HG03521 (cell line): ENCODE measurements at regions not wholly inside any gene's neighbourhood (a gene's known extent, or its start where the extent isn't known, plus 50 kb on each side); places are given as distances from the start of the nearest gene placed in this dataset.

Experiments
- ATAC-seq: cut with Tn5 transposase; IDR thresholded peaks from one replicate; pipeline ENCODE4 v1.9.1; 2021; ENCODE audit warnings: mild to moderate bottlenecking, moderate library complexity; ENCODE audit not compliant: unreplicated experiment

GRCh38 chr10:78160591-78160990 lies 126.9 kb downstream of the RPS24 start:
- ATAC-seq = no peak

- ATAC-seq = no peak
Measured at GRCh38 chr10:78162853-78163252, 129.2 kb downstream of the RPS24 start.

GRCh38 chr10:78164702-78165101 lies 131.0 kb downstream of the RPS24 start:
- ATAC-seq = no peak

GRCh38 chr10:78165172-78165571 lies 131.5 kb downstream of the RPS24 start:
- no peak for ATAC-seq

GRCh38 chr10:78165617-78166016 lies 132.0 kb downstream of the RPS24 start:
- no peak for ATAC-seq

- ATAC-seq = no peak
Measured at GRCh38 chr10:78166261-78166660, 132.6 kb downstream of the RPS24 start.

- no peak for ATAC-seq
Measured at GRCh38 chr10:78169214-78169613, 135.6 kb downstream of the RPS24 start.

GRCh38 chr10:78170026-78170475 lies 136.4 kb downstream of the RPS24 start:
- ATAC-seq = no peak

- ATAC-seq = no peak
Measured at GRCh38 chr10:78171633-78172400, 138.2 kb downstream of the RPS24 start.

- no peak for ATAC-seq
Measured at GRCh38 chr10:78173360-78174015, 139.8 kb downstream of the RPS24 start.

- ATAC-seq = no peak
Measured at GRCh38 chr10:78175444-78176015, 141.9 kb downstream of the RPS24 start.

- no peak for ATAC-seq
Measured at GRCh38 chr10:78176320-78177317, 143.0 kb downstream of the RPS24 start.

- ATAC-seq = no peak
Measured at GRCh38 chr10:78177491-78178185, 144.0 kb downstream of the RPS24 start.

GRCh38 chr10:78178397-78178796 lies 144.7 kb downstream of the RPS24 start:
- no peak for ATAC-seq

GRCh38 chr10:78178940-78179339 lies 145.3 kb downstream of the RPS24 start:
- no peak for ATAC-seq

GRCh38 chr10:78179886-78180705 lies 146.4 kb downstream of the RPS24 start:
- ATAC-seq = no peak

- ATAC-seq = no peak
Measured at GRCh38 chr10:78181381-78182055, 147.9 kb downstream of the RPS24 start.

- no peak for ATAC-seq
Measured at GRCh38 chr10:78182841-78183240, 149.2 kb downstream of the RPS24 start.
